HG03045 (cell line): ENCODE measurements at regions not wholly inside any gene's neighbourhood (a gene's known extent, or its start where the extent isn't known, plus 50 kb on each side); places are given as distances from the start of the nearest gene placed in this dataset.

ENCODE experiments used
- ATAC-seq: cut with Tn5 transposase; IDR thresholded peaks from one replicate; pipeline ENCODE4 v1.9.1; 2021; ENCODE audit warnings: mild to moderate bottlenecking, moderate library complexity; ENCODE audit not compliant: unreplicated experiment

- ATAC-seq = no peak
Measured at GRCh38 chr15:92565351-92566125, 90.0 kb downstream of the FAM174B start.

DNA sequence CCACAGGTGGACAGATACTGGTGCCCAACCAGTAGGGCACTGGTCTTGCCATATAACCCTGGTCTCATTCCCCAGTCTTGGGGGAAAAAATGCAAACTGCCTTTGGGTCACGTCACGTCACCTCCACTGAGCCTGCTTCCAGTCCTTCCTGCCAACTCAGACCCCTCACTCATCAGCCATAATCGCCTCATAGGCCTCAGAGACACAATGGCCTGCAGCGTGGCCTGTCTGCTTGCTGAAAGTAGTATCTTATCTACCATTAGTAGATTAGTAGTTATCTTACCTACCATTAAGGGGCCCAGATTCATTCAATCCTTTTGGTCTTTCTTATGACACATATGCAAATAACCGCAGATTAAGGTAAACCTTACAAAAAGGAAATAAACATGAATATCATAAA, 93.8 kb downstream of the FAM174B start:
- ATAC-seq = no peak

DNA sequence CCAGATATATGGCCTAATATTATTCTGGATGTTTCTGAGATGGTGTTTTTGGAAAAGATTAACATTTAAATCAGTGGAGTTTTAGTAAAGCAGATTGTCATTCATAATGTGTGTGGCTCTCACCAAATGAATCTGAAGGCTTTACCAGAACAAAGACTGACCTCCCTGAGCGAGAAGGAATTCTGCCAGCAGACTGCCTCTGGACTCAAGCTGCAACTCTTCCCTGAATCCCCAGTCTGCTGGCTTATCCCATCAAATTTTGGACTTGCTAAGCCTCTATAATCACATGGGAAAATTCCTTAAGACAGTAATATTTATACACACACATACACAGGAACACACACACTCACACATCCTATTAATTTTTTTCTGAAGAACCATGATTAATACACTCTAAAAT, 102.3 kb downstream of the FAM174B start:
- no peak for ATAC-seq

DNA sequence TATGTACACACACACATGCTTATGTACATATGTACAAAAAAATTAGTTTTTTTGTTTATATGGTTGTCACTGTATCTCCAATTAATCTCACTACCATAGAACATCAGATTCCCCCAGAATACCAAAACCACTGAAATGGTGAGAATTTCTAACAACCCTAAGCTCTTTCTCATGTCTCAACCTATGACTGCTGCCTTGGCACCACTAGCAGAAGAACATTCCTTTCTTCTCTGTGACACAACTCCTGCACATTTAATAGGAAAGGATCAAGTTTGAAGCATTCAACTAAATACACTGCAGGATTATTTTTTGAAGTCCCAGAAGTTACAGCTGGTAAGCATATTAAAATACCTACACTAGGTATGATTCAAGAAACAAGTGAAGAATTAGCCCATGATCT, 109.6 kb downstream of the FAM174B start:
- no peak for ATAC-seq

DNA sequence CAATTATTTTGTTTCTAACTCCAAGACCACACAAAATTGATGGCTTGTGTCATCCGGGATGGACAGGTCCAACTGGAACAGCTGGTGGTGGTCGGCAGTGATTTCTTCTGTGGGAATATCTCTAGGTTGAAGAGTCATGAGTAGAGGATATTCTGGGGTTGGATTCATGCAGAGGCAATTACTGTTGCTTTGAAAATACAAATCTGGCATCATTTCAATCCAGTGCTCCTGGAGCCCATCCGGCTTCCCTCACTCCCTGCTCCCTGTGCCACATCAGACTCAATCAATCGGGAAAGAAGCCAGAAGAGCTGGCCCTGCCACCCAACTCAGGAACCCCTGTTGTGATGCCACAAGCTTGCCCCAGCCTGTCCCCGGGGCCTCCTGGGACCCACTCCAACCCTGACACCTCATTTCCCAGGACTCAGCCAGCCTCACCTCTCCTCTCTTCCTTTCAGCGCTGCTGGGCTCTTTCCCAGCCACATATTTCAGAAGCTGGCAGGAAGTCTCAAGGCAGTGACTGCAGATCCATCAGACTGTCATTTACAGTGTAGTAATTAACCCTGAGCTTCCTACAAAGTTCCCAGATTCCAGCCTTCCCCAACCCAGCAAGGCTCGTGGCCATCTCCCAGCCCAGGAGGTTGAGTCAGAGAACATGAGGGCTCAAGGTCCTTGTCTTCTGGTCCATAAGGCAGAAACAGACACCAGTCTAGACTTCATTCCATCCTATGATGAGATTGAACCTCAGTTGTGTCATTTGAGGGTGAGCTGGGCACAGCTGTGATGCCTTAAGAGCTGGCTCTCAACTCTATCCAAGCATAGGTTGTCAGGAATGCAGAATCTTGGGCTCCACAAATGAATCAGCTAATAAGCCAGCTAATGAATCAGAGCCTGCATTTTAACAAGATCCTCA, 114.0 kb downstream of the FAM174B start:
- no peak for ATAC-seq

DNA sequence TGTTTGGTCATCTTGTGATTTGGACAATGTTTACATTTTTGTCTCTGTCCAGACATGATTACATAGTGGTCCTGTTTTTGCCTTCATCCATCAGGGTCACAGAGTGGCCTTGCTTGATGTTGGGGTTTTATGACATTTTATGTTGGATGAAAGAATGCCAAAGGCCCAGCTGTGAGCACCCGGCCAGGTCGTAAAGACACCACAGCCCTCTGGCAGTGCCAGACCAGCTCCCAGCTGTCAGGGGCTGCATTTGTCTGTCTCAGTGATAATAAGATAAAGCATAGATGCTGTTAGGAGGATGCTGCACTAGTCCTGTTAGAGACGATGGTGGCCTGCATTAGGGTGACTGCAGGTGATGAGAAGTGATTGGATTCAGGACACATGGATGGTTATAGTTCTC, 117.5 kb downstream of the FAM174B start:
- ATAC-seq = no peak

DNA sequence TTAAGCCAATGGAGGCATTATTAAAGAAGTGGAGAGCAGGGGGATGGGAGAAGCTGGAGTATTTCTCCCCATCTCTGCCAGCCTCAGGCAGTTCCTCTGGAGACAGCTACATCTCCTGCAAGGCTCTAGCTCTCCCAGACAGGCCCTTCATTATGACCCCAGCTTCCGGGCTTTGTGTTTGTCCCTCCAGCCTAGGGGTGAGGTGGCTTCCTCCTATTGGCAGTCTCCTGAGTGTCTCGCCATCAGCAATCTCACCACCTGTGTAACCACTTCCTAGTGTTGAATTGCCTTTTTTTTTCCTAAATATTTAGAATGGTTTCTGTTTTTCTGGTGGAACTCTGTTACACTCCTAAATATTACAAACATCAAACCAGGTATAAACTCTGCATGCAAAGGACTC, 122.3 kb downstream of the FAM174B start:
- no peak for ATAC-seq

DNA sequence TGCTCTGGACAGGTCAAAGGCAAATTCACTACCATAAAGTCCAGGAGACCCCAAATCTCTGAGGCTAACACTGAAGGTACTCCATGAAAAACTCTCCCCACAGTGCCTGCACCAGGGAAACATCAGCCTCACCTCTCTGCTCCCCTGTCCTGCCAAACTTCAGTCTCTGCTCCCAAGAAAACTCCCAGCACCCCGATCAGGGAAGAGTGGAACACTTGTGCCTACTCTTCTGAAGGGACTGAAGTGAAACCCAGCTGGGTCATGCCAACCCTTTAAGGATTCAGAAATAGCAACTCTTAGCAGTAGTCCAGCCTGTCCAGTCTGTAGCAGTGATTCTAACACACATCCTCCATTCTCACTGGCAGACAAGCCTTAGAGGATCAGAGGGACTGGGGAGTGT, 124.2 kb downstream of the FAM174B start:
- ATAC-seq = no peak

GRCh38 chr15:92528736-92529135, 126.8 kb downstream of the FAM174B start:
- no peak for ATAC-seq

DNA sequence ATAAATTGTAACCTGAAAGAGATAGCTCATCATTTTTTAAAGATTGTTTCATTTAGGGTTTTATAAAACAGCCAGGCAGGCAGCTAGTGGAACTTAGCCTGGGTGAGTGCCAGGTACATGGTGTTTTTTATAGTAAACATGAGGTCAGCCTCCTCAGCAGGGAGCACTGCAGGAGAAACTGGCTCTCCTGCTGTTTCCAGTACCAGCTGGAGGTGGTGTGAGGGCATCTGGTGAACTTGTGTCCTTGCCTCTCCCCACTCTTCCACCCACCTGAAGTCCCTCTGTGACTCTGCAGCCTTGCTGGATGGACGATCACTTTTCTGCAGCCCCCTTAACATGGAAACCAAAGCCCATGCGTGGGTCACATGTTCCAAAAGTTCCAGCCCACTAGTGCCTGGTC, 128.4 kb downstream of the FAM174B start:
- no peak for ATAC-seq

- ATAC-seq = no peak
Measured at GRCh38 chr15:92525758-92526245, 129.8 kb downstream of the FAM174B start.

DNA sequence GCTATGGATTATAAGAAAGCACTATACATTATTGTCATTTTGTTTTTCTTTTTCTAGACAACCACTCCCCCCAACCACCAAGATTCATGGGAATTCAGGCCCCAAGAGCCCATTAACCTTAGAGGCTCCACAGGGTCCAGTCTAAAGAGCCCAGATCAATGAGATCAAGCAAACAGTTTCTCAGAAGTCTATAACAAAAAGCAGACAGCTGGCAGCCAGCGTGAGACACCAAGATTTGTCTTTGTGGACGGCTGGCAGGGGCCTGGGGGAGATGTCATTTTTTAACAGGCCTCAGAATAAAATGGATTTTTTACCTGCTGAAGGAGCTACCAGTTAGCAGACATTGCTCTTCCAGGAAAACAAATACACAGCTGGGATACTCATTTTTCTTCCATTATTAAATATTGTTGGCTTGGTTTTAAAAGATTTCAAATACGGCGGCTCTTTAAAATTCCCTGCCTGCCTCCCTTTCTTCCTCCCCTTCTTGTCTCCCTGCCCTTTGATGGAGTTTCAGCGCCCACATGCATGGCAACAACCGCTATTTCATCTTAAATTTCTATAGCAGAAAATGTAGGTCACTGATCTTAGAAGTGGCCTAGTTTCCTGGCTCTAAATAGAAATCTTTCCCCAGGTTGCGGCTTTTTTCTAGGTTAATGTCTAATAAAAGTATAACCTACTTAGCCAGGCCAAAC, 130.6 kb downstream of the FAM174B start:
- ATAC-seq = no peak

DNA sequence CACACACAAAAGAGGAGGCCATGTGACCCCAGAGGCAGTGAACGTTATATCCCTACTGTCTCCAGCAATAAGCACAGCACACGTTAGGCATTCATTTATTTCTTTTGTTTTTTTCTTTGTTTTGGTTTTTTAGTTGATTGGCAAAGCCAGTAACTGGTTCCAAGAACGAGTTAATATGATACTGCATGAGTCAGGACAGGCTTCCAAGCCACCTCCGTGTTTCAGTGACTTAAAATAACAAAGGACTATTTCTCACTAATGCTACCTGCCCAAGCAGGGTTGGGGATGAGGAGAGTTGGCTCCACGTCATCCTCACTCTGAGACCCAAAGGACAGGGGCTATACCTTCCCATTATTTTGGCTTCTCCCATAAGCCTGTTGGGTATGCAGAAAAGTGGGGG, 130.5 kb downstream of the ST8SIA2 start:
- ATAC-seq = no peak

GRCh38 chr15:92523176-92523575, 129.5 kb downstream of the ST8SIA2 start:
- no peak for ATAC-seq

GRCh38 chr15:92521624-92522008, 127.9 kb downstream of the ST8SIA2 start:
- peak; percentile 70 for ATAC-seq

DNA sequence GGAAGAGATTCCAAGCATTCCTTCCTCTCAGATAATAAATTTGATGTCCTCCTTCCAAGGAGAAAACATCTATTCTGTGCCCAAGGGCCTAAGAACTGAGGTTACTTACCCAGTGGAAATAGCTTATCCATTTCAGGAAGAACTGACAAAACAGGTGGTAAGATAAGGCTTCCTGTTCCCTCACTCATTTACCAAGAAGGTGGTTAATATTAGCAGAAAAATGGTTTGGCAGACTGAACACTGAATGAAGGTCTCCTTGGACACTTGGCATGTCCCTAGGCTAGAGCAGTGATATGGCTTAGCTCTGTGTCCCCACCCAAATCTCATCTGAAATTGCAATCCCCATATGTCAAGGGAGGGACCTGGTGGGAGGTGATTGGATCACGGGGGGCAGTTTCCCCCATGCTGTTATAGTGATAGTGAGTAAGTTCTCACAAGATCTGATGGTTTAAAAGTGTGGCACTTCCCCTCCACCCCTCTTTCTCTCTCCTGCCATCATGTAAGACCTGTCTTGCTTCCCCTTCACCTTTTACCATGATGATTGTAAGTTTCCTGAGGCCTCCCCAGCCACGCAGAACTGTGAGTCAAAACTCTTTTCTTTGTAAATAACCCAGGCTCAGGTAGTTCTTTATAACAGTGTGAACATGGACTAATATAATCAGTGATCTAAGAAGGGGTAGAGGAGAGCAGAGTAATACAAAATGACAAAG, 127.4 kb downstream of the ST8SIA2 start:
- ATAC-seq = no peak

GRCh38 chr15:92519709-92520108, 126.0 kb downstream of the ST8SIA2 start:
- ATAC-seq = no peak
